ENCODE measurements at regions not wholly inside any gene's neighbourhood (a gene's known extent, or its start where the extent isn't known, plus 50 kb on each side); places are given as distances from the start of the nearest gene placed in this dataset.
"Not testable (repeated sequence)": the region's sequence is repeated elsewhere in the genome, so short reads cannot be mapped to it uniquely, and the experiment has no call there.

GRCh38 chr6:149127212-149127611, 190.3 kb upstream of the TAB2 start:
- DNase-seq (ENCODE audit: low read depth in 4 of 4, low spot score in 2 of 4), result no peak

DNA sequence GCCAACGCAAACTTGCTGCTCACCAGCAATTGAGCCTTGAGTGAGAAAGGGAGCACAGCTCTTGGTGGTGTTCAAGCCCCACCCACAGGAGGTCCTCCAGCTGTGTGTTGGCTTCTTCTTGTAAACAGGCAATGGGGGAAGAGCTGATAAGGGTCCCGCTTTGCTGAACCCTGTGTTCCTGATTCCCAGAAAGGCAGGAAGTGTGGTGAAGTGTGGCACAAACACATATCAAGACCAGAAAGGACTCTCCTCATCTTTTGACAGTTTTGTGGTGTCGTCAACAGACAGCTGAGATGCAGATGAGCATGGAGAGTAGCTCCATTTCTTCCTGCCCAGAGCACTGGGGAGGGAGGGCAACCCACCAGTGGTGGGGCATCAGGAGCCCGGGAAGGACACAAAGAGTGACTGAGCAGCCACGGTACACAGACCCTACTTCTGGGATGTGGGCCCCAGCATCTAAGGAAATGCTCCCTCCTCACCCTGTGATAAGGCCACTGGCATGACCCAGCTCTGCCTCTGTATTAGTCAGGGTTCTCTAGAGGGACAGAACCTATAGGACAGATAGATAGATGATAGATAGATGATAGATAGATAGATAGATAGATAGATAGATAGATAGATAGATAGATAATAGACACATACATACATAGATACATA, 188.9 kb upstream of the TAB2 start:
- no peak for DNase-seq (ENCODE audit: low read depth in 4 of 4, low spot score in 2 of 4)

- DNase-seq (ENCODE audit: low read depth in 4 of 4, low spot score in 2 of 4), result no peak
These were observed 188.0 kb upstream of the TAB2 start for GRCh38 chr6:149129371-149130077.

DNA sequence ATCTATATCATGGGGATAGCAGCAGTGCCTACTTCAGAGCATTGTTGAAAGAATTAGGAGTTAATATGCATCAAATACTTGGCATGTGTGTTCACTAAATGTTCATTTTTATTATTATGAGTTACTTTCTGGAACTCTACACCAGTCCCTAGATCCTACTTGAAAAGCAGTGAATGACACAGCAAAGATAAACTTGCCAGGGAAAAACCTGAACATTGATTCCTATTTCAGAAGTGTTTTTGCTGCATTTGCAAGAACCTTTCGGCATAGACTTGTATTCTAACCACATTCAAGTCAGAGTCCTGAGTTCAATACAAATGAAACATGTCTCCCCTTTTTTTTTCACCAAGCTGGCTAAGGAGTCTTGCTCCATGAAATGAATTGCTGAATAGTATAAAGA, 187.4 kb upstream of the TAB2 start:
- DNase-seq (ENCODE audit: low read depth in 4 of 4, low spot score in 2 of 4), result no peak

DNA sequence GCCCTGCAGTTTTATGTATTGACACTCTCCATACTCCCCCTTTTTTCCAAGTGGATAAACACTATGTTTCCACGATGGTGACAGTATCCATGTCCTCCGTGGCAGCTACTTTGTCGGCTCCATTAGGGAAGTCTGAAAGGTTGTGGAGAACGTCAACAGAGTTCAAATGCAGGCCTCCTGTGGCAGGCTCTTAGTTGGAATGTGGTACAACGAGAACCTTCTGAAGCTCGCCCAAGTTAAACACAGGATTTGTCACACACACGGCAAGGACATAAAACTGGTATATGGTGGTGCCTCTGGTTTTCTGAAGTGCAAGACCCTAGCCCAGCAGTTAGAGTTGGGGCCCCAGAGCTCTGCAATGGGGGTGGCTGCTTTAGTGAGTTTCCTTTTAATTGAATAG, 187.0 kb upstream of the TAB2 start:
- peak in 2 of 4 donors; percentile 32 to 35 for DNase-seq (ENCODE audit: low read depth in 4 of 4, low spot score in 2 of 4)

DNA sequence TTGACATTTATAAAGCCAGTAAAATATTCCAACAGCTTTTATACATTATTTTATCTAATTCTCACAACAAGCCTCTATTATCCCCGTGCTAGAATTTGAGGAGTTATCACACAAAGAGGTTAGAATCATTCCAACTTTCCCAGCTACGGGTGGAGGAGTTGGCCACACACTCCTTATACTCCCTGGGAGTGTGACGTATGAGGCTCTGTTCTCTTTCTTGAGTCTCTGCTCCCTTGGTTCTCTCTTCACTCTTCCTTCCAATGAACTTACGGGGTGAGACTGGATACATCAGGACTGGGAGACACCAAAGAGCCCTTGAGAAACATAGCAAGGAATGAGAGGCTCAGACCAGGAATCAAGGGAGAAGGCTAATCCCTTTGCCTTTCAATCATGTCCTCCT, 185.6 kb upstream of the TAB2 start:
- no peak for DNase-seq (ENCODE audit: low read depth in 4 of 4, low spot score in 2 of 4)

DNA sequence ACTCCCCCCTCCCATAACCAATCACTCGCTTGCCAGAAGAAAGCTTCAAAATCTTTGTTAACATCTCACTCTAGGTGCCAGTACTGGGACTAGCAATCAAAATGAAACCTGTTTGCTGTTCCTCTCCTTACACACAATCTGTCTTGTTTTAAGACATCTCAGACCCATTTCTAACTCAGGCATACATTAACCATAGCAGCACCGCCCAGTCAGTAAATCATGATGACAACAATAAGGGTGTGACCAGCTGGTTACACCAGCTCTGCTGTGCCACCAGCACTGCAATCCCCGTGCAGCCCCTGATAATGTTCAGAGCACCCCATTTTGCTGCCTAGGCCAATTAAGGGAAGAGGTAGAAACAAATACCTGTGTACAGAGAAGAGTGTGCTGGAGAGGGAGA, 185.2 kb upstream of the TAB2 start:
- DNase-seq (ENCODE audit: low read depth in 4 of 4, low spot score in 2 of 4), result no peak

GRCh38 chr6:149134511-149134933, 183.0 kb upstream of the TAB2 start:
- DNase-seq (ENCODE audit: low read depth in 4 of 4, low spot score in 2 of 4), result no peak

- DNase-seq (ENCODE audit: low read depth in 4 of 4, low spot score in 2 of 4), result no peak
These were observed 181.7 kb upstream of the TAB2 start for GRCh38 chr6:149135809-149136208.

GRCh38 chr6:149136273-149136912, 181.1 kb upstream of the TAB2 start:
- DNase-seq (ENCODE audit: low read depth in 4 of 4, low spot score in 2 of 4), result no peak

- no peak for DNase-seq (ENCODE audit: low read depth in 4 of 4, low spot score in 2 of 4)
These were observed 180.6 kb upstream of the TAB2 start for GRCh38 chr6:149136913-149137286.

- DNase-seq (ENCODE audit: low read depth in 4 of 4, low spot score in 2 of 4), result no peak
These were observed 179.9 kb upstream of the TAB2 start for GRCh38 chr6:149137594-149137993.

GRCh38 chr6:149138089-149138488, 179.4 kb upstream of the TAB2 start:
- DNase-seq (ENCODE audit: low read depth in 4 of 4, low spot score in 2 of 4), result no peak

- DNase-seq (ENCODE audit: low read depth in 4 of 4, low spot score in 2 of 4), result no peak
These were observed 178.7 kb upstream of the TAB2 start for GRCh38 chr6:149138699-149139294.

- DNase-seq (ENCODE audit: low read depth in 4 of 4, low spot score in 2 of 4), result no peak
These were observed 177.8 kb upstream of the TAB2 start for GRCh38 chr6:149139782-149140136.

GRCh38 chr6:149140137-149140909, 177.2 kb upstream of the TAB2 start:
- DNase-seq (ENCODE audit: low read depth in 4 of 4, low spot score in 2 of 4), result no peak

- DNase-seq (ENCODE audit: low read depth in 4 of 4, low spot score in 2 of 4), result no peak
These were observed 176.6 kb upstream of the TAB2 start for GRCh38 chr6:149140910-149141290.

DNA sequence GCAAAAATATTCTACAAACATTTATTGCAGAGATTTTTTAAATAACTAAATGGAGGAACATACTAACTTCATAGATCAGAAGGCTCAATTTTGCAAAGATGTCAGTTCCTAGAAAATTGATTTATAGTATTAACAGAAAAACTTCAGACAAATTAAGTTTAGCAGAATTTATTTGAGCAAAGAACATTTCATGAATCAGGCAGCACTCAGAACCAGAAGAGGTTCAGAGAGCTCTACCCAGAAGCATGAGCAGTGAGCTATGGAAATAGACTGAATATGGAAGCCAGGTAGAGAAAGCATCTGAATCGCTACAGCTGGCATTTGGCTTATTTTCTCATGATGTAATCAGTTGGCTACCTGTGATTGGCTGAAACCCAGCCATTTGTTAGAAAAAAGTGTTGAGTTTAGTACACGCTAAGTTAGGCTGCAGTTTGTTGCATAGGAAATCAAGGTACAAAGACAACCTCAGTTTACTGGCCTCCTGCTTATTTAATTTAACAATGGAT, 174.5 kb upstream of the TAB2 start:
- DNase-seq (ENCODE audit: low read depth in 4 of 4, low spot score in 2 of 4), result no peak

DNA sequence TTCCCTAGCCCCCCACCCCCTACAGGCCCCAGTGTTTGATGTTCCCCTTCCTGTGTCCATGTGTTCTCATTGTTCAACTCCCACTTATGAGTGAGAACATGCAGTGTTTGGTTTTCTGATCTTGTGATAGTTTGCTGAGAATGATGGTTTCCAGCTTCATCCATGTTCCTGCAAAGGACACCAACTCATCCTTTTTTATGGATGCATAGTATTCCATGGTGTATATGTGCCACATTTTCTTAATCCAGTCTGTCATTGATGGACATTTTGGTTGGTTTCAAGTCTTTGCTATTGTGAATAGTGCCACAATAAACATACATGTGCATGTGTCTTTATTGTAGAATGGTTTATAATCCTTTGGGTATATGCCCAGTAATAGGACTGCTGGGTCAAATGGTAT, 171.7 kb upstream of the TAB2 start:
- DNase-seq (ENCODE audit: low read depth in 4 of 4, low spot score in 2 of 4), result not testable (repeated sequence)

- DNase-seq (ENCODE audit: low read depth in 4 of 4, low spot score in 2 of 4), result no peak
These were observed 170.3 kb upstream of the TAB2 start for GRCh38 chr6:149147195-149147594.

All from left renal cortex interstitium (tissue), 4 donors.